HEK293 (cell line): ENCODE measurements at regions not wholly inside any gene's neighbourhood (a gene's known extent, or its start where the extent isn't known, plus 50 kb on each side); places are given as distances from the start of the nearest gene placed in this dataset.

ENCODE experiments used
- CTCF ChIA-PET: fragments of 350-600 bp; formaldehyde crosslinking; extraction: SDS; loops from one replicate; lab custom pipeline; 2021; ENCODE audit warnings: antibody characterized with exemption; lab: Yijun Ruan, JAX
- POLR2A ChIA-PET: fragments of 300-600 bp; formaldehyde crosslinking; extraction: SDS; loops from one replicate; lab custom pipeline; 2020; ENCODE audit warnings: antibody characterized with exemption, inconsistent platforms; lab: Yijun Ruan, JAX
- H3K27ac ChIP-seq: fragments of 200-500 bp; sonication (Bioruptor generic); 2 replicates; pipeline ENCODE4 v1.5.1; 2014; ENCODE audit warnings: low read depth, low read length, control low read depth, inconsistent platforms; ENCODE audit errors: extremely low read depth
- H3K36me3 ChIP-seq, 2 experiments: fragments of 200-500 bp in 1 of 2; sonication (Bioruptor generic) in 1 of 2; 1 replicate in 1 of 2; 2 replicates in 1 of 2; pipeline ENCODE4 v1.5.1; 2014 to 2017; ENCODE audit warnings: inconsistent platforms in 2 of 2, low read length in 2 of 2; ENCODE audit not compliant: control insufficient read depth in 2 of 2, insufficient read depth in 1 of 2
- H3K4me1 ChIP-seq: fragments of 200-500 bp; sonication (Bioruptor generic); 2 replicates; pipeline ENCODE4 v1.5.1; 2014; ENCODE audit warnings: mild to moderate bottlenecking, low read length, inconsistent platforms; ENCODE audit not compliant: control insufficient read depth, insufficient read depth
- H3K4me3 ChIP-seq: 2 replicates; pipeline ENCODE4 v1.5.1; 2011; ENCODE audit warnings: low read depth, mild to moderate bottlenecking, control low read depth, low read length, moderate library complexity
- H3K9me3 ChIP-seq: fragments of 200-500 bp; sonication (Bioruptor generic); 2 replicates; pipeline ENCODE4 v1.5.1; 2014; ENCODE audit warnings: low read depth, low read length, inconsistent platforms; ENCODE audit not compliant: control insufficient read depth, insufficient read depth
- GLIS2 ChIP-seq: fragments of 450-650 bp; formaldehyde crosslinking; IDR thresholded peaks from 2 replicates; pipeline ENCODE4 v1.5.1; 2016; ENCODE audit warnings: missing biosample characterization, missing genetic modification characterization
- HOXD13 ChIP-seq: sonication (generic); formaldehyde crosslinking; IDR thresholded peaks from 2 replicates; pipeline ENCODE4 v1.8.0; 2022; ENCODE audit warnings: missing genetic modification reagents, borderline replicate concordance
- KLF10 ChIP-seq: fragments of 450-650 bp; IDR thresholded peaks from 2 replicates; pipeline ENCODE4 v1.5.1; 2018; ENCODE audit warnings: missing biosample characterization, mild to moderate bottlenecking, missing genetic modification characterization
- ZFP69B ChIP-seq: fragments of 450-650 bp; formaldehyde crosslinking; IDR thresholded peaks from 2 replicates; pipeline ENCODE4 v1.5.1; 2016; ENCODE audit warnings: missing biosample characterization, missing genetic modification characterization
- ZNF112 ChIP-seq: fragments of 450-650 bp; formaldehyde crosslinking; IDR thresholded peaks from 2 replicates; pipeline ENCODE4 v1.5.0; 2017; ENCODE audit warnings: missing biosample characterization, missing genetic modification characterization
- ZNF146 ChIP-seq: fragments of 450-650 bp; formaldehyde crosslinking; IDR thresholded peaks from 2 replicates; pipeline ENCODE4 v1.5.1; 2016; ENCODE audit warnings: missing biosample characterization, missing genetic modification characterization
- ZNF175 ChIP-seq: fragments of 450-650 bp; formaldehyde crosslinking; IDR thresholded peaks from 2 replicates; pipeline ENCODE4 v1.5.1; 2016; ENCODE audit warnings: missing biosample characterization, missing genetic modification characterization
- ZNF266 ChIP-seq: fragments of 450-650 bp; formaldehyde crosslinking; IDR thresholded peaks from 2 replicates; pipeline ENCODE4 v1.5.1; 2016; ENCODE audit warnings: missing biosample characterization, missing genetic modification characterization, low read depth
- ZNF341 ChIP-seq: fragments of 450-650 bp; formaldehyde crosslinking; IDR thresholded peaks from 2 replicates; pipeline ENCODE4; 2016; ENCODE audit warnings: low read depth, missing biosample characterization, missing genetic modification characterization
- ZNF37A ChIP-seq: fragments of 450-650 bp; IDR thresholded peaks from 2 replicates; pipeline ENCODE4 v1.5.1; 2018; ENCODE audit warnings: missing biosample characterization, missing genetic modification characterization
- ZNF404 ChIP-seq: fragments of 450-650 bp; formaldehyde crosslinking; IDR thresholded peaks from 2 replicates; pipeline ENCODE4 v1.5.1; 2017; ENCODE audit warnings: missing biosample characterization, missing genetic modification characterization
- ZNF621 ChIP-seq: fragments of 450-650 bp; formaldehyde crosslinking; IDR thresholded peaks from 2 replicates; pipeline ENCODE4 v1.5.1; 2017; ENCODE audit warnings: missing biosample characterization, missing genetic modification characterization
- ZNF639 ChIP-seq: fragments of 450-650 bp; formaldehyde crosslinking; IDR thresholded peaks from 2 replicates; pipeline ENCODE4 v1.5.1; 2016; ENCODE audit warnings: missing biosample characterization, missing genetic modification characterization
- ZNF670 ChIP-seq: fragments of 450-650 bp; formaldehyde crosslinking; IDR thresholded peaks from 2 replicates; pipeline ENCODE4 v1.5.1; 2016; ENCODE audit warnings: missing biosample characterization, missing genetic modification characterization, low read depth
- ZNF704 ChIP-seq: fragments of 450-650 bp; formaldehyde crosslinking; IDR thresholded peaks from 2 replicates; pipeline ENCODE4 v1.5.1; 2016; ENCODE audit warnings: missing biosample characterization, missing genetic modification characterization
- ZNF768 ChIP-seq: fragments of 450-650 bp; formaldehyde crosslinking; IDR thresholded peaks from 2 replicates; pipeline ENCODE4 v1.5.1; 2018; ENCODE audit warnings: missing biosample characterization, mild to moderate bottlenecking, missing genetic modification characterization
- ZNF785 ChIP-seq: fragments of 450-650 bp; formaldehyde crosslinking; IDR thresholded peaks from 2 replicates; pipeline ENCODE4 v1.5.1; 2016; ENCODE audit warnings: missing biosample characterization, missing genetic modification characterization
- ZNF830 ChIP-seq: fragments of 450-650 bp; IDR thresholded peaks from 2 replicates; pipeline ENCODE4 v1.5.0; 2018; ENCODE audit warnings: missing biosample characterization, missing genetic modification characterization, low read depth, mild to moderate bottlenecking, moderate library complexity
- TF ChIP-seq, protein P1 (sequence below): fragments of 450-650 bp; formaldehyde crosslinking; IDR thresholded peaks from 2 replicates; pipeline ENCODE4; 2016; ENCODE audit warnings: missing biosample characterization, missing genetic modification characterization
- TF ChIP-seq, protein P2 (sequence below): fragments of 450-650 bp; formaldehyde crosslinking; IDR thresholded peaks from 2 replicates; pipeline ENCODE4 v1.5.1; 2016; ENCODE audit warnings: missing biosample characterization, missing genetic modification characterization

DNA sequence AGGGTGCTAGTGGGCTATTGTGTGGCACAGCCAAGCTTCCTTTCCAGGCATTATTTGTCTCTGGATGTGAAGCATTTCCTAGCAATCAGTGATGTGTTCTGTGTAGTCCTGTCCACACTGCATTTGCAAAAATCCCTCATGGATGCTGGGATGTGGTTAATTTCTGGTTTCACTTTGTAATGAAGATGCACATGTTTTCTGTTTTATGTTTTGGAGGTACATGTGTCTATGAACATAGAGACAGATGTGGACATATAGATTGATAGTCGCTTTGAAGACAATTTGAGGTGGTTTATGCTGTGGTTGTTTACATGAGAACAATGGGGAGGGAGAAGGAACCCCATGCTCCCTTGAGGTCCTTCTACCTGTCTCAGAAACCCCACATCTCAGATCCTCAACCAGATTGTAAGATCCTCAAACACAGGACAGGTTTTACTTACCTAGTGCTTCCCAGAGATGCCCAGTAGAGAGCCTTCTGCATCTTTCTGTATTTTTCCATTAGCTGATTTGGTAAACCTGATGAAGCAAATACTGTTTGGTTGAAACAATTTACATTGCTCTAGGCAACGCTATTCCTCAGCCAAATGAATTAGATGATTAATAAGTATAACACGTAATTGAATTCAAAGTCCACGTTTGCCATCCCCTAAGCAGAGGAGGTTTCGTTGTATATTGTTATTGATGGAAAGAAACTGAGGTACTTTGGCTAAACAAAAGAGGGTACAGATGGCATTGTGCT lies 204.4 kb downstream of the SPP2 start (continued):
- TF ChIP-seq ZNF639 (tag by site-specific recombination) (no peak), ZNF704 (tag by site-specific recombination) (no peak)

GRCh38 chr2:234252772-234253171 lies 202.3 kb downstream of the SPP2 start:
- Histone ChIP-seq H3K4me3 (no peak overlapping the region), H3K27ac (no peak overlapping the region), H3K36me3 (no peaks in the 10 kb centered on the region), H3K4me1 (no peaks in the 10 kb centered on the region), H3K9me3 (no peaks in the 10 kb centered on the region)
- TF ChIP-seq ZNF37A (tag by site-specific recombination), result no peak
- TF ChIP-seq, protein P1, sequence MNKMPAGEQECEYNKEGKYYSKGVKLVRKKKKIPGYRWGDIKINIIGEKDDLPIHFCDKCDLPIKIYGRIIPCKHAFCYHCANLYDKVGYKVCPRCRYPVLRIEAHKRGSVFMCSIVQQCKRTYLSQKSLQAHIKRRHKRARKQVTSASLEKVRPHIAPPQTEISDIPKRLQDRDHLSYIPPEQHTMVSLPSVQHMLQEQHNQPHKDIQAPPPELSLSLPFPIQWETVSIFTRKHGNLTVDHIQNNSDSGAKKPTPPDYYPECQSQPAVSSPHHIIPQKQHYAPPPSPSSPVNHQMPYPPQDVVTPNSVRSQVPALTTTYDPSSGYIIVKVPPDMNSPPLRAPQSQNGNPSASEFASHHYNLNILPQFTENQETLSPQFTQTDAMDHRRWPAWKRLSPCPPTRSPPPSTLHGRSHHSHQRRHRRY (tag by site-specific recombination), result no peak
- no peak for TF ChIP-seq ZNF670 (tag by site-specific recombination)
- TF ChIP-seq GLIS2 (tag by site-specific recombination), result no peak
- no peak for TF ChIP-seq HOXD13 (CRISPR knock-in tag)
- no peak for TF ChIP-seq ZNF112 (tag by site-specific recombination)
- TF ChIP-seq ZNF768, result no peak
- no peak for TF ChIP-seq ZNF621 (tag by site-specific recombination)
- no peak for TF ChIP-seq ZFP69B (tag by site-specific recombination)
- no peak for TF ChIP-seq ZNF175 (tag by site-specific recombination)
- TF ChIP-seq ZNF785 (tag by site-specific recombination), result no peak
- TF ChIP-seq ZNF404 (tag by site-specific recombination), result no peak
- no peak for TF ChIP-seq ZNF146 (tag by site-specific recombination)
- TF ChIP-seq KLF10, result no peak
- POLR2A ChIA-PET, result no interaction called here
- CTCF ChIA-PET, result no interaction called here

DNA sequence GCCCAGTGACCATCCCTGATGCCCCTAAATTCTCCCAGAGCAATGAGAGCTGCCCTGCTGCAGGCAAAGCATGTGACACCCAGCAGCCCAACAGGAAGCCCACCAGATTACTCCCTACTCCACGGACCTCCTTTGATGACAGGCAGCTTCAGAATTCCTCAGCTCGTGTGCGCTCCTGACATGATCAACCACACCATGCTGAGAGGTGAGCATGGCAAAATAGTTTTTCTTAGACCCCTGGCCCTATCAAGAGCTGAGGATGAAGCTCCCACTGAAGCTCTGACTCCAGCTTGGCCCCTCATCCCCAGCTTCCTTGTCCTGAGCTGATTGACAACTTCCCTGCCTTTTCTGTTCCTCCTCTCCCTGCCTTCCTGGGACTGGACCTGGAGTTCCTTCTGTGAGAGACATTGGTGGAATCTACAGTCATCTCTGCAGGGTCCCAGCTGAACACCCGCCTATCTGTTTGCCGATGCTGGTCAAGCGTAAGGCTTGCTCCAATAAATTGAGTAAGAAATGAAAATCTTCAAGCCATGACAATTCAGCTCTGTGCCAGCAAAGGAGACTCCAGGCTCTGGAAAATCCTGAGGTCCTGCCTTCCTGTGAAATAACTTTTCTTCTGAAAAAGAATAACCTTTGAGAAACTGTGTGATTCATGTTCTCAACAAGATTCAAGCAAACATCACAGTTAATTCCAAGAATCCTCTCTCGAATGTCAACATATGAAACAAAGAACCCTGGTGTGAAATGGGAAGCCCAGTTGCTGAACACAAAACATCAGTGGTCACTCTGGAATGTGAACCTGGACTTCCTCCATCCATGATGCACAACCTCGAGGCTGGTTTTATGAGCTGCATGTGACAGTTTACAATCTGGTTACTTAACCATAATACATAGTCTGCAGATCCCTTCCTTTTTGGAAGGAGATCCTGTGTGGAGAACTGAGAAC lies 201.1 kb downstream of the SPP2 start:
- no peaks in the 10 kb centered on the region for H3K36me3 ChIP-seq
- TF ChIP-seq ZNF266 (tag by site-specific recombination) (no peak), ZNF830 (no peak), ZNF341 (no peak)
- TF ChIP-seq, protein P2, sequence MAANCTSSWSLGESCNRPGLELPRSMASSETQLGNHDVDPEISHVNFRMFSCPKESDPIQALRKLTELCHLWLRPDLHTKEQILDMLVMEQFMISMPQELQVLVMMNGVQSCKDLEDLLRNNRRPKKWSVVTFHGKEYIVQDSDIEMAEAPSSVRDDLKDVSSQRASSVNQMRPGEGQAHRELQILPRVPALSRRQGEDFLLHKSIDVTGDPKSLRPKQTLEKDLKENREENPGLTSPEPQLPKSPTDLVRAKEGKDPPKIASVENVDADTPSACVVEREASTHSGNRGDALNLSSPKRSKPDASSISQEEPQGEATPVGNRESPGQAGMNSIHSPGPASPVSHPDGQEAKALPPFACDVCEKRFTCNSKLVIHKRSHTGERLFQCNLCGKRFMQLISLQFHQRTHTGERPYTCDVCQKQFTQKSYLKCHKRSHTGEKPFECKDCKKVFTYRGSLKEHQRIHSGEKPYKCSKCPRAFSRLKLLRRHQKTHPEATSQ (tag by site-specific recombination), result no peak
- TF ChIP-seq, all 188 proteins: peak for 0
- ChIA-PET POLR2A (no interaction called here), CTCF (interaction anchor here (0.9 kb wide), 1 partner anchor 116 kb away, joined by 3 read pairs; no protein-coding TSS in a partner anchor)
- Histone ChIP-seq H3K4me1 (no peaks in the 10 kb centered on the region), H3K4me3 (no peak overlapping the region), H3K27ac (no peak overlapping the region), H3K9me3 (no peaks in the 10 kb centered on the region)
